HG03025 (cell line): ENCODE measurements at regions not wholly inside any gene's neighbourhood (a gene's known extent, or its start where the extent isn't known, plus 50 kb on each side); places are given as distances from the start of the nearest gene placed in this dataset.
"Not testable (repeated sequence)": the region's sequence is repeated elsewhere in the genome, so short reads cannot be mapped to it uniquely, and the experiment has no call there.

Experiments
- ATAC-seq: cut with Tn5 transposase; IDR thresholded peaks from one replicate; pipeline ENCODE4 v1.9.1; 2021; ENCODE audit warnings: mild to moderate bottlenecking, moderate library complexity; ENCODE audit not compliant: unreplicated experiment, low FRiP score

DNA sequence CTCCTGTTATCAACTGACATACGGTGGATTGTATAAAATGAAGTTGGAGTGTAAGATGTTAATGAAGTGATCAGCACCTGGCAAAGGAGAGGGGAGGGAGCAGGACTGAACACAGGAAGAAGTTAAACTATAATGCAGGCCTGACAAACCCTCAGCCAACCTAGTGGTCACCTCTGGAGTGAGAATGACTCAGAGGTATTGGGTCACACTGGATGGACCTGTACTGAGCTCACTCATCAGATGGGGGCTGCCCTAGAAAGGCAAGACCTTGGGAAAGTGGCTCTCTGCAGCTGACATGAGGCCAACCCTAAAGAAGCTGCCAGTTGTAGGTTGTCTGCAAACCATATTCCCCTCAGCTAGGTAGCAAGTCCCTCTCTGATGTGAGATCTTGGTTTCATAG, 193.3 kb upstream of the HTR1E start:
- ATAC-seq, result no peak

DNA sequence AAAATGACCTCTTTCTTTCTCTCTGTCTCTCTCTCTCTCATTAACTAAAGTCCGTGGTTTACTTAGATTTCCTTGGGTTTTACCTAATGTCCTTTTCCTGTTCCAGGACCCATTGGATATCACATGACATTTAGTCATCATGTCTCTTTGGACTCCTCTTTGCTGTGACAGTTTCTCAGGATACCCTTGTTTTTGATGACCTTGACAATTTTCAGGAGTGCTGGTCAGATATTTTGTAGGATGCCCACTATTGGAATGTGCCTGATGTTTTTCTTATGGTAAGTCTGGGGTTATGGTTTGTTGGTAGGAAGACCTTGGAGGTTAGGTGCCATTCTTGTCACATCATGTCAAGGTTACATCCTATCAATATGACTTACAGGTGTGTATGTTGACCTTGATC, 199.2 kb upstream of the HTR1E start:
- ATAC-seq, result no peak

DNA sequence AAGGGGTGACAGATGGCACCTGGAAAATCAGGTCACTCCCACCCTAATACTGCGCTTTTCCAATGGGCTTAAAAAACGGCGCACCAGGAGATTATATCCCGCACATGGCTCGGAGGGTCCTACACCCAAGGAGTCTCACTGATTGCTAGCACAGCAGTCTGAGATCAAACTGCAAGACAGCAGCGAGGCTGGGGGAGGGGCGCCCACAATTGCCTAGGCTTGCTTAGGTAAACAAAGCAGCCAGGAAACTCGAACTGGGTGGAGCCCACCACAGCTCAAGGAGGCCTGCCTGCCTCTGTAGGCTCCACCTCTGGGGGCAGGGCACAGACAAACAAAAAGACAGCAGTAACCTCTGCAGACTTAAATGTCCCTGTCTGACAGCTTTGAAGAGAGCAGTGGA, 205.7 kb upstream of the HTR1E start:
- ATAC-seq, result not testable (repeated sequence)

DNA sequence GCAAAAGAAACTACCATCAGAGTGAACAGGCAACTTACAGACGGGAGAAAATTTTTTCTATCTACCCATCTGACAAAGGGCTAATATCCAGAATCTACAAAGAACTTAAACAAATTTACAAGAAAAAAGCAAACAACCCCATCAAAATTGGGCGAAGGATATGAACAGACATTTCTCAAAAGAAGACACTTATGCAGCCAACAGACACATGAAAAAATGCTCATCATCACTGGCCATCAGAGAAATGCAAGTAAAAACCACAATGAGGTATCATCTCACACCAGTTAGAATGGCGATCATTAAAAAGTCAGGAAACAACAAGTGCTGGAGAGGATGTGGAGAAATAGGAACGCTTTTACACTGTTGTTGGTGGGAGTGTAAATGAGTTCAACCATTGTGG, 206.6 kb upstream of the HTR1E start:
- ATAC-seq, result not testable (repeated sequence)

DNA sequence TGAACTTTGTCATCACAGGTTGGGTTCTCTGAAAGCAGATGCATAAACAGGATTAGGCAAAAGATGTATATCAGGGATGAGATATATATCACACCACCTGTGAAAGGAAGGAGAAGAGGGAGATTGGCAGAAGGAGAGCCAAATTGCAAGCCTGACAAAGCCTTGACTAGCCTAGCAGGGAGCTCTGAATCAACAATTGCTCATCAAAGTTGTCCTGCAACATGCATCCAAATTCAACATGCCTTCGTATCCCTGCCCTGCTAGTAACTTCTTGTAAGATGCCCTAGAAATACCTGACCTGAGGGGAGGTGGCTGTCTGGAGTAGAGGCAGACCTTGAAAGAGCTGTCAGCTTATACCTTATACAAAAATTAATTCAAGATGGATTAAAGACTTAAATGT, 207.1 kb upstream of the HTR1E start:
- ATAC-seq, result no peak

DNA sequence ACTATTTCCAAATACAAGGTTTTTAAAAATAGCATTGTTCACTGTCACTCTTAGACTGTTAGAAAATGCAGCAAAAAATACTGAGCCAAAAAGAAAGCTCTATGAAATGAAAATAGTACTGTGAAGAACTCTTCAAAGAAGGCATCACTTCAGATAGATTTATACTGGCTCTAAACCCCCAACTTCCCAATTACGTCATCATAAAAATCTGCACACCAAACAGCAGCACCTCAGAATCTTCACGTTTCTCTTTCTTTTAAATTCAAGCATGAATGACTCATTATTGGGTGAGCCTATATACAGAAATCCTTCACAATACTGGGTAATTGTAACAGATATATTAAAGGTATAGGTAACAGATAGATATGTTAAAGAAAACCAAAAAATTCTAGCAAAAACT, 208.4 kb upstream of the HTR1E start:
- no peak for ATAC-seq

DNA sequence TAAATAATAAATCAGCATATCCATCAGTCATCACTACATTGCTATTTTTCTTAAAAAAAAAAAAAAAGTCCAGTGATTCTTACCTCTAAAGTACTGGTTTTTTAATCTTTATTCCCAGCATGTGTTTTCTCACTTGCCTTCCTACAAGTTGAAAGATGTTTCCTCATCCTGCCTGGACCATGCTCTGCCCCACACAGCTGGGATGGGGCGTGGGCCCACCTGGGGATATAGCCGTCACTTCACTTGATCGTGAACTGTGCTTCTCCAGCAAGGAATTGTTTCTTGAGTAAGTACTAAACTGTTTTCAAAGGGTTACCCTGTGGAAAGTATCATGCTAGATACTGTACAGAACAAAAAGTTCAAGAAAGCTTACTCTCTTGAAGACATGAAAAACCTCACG, 212.6 kb upstream of the HTR1E start:
- ATAC-seq, result no peak

DNA sequence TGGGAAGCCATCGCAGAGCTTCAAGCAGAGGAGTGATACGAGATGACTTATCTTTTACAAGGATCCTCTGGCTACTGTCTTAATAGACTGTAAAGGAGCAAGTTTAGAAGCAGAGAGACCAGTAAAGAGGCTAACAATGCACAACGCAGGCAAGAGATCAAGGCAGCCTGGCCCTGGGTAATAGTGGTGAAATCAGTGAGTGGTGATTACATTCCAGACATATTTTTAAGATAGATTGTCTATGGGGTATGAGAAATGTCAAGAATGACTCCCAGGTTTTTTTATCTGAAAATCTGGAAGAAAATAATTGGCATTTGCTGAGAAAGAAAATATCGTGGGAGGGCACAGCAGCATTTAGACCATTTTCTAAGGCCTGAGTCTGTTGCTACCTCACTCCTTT, 213.6 kb upstream of the HTR1E start:
- ATAC-seq, result no peak

DNA sequence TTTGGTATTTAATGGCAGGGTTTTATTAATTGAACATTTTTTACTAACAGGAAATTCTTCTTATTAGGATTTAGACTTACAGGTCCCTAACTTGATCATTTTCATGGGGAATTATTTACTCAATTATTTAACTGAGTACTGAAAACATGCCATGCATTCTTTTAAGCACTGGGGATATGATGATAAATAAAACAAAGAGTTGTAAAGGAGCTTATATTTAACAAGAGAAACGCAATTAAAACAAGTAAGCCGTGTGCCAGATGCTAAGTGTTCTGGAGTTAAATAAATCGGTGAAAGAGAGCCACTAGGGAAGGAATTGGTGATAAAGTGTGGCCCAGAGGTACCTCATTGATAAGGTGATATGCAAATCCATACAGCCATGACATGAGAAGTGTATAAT, 214.2 kb upstream of the HTR1E start:
- ATAC-seq, result no peak

DNA sequence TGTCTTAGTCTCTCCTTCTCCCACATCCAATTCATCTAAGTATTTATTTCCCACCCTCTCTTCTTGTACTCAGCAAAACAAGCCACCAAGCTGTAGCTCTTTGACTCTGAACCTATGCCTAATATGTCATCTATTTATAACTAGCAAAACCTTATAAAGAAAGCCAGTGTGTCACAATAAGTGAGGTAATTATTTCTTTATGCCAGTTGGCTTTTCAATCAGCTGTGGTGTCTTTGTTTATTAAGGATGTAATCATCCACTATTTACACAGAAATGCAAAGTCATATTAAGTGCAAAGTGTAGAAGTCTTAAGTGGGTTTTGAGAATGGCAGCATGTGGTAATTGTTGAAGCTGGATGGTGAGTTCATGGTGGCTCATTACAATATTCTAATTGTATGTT, 215.2 kb upstream of the HTR1E start:
- ATAC-seq, result no peak

DNA sequence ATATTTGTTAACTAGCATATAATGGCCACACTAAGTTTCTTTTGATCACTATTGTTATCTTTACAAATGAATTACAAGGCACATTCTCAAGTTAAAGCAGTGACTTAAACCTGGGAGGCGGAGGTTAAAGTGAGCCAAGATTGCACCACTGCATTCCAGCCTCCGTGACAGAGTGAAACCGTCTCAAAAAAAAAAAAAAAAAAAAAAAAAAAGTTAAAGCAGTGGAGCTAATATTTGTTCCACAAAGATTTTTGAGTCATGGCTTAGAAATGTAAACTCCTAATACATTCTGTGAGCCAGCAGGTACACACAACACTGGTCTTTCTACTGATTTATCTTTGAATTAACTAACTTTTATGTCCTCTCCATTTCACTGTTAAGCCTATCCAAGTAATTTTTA, 221.7 kb upstream of the HTR1E start:
- ATAC-seq, result no peak

DNA sequence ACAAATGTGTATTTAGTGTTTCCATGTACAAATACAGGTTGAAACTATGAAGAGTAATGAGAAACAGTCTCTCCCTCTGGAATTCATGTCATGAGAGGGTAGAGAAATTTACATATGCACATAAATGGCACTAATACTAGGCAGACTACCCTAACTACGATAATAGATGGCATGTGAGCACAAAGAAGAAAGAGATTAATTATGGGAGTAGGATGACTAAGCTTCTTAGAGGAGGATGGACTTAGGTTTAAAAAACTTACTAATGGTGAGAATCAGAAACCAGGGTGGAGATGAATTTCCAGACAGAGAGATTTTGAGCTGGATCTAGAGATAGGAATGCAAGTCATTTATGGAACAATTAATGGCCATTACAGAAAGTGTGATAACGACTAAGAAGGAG, 225.3 kb upstream of the HTR1E start:
- no peak for ATAC-seq

DNA sequence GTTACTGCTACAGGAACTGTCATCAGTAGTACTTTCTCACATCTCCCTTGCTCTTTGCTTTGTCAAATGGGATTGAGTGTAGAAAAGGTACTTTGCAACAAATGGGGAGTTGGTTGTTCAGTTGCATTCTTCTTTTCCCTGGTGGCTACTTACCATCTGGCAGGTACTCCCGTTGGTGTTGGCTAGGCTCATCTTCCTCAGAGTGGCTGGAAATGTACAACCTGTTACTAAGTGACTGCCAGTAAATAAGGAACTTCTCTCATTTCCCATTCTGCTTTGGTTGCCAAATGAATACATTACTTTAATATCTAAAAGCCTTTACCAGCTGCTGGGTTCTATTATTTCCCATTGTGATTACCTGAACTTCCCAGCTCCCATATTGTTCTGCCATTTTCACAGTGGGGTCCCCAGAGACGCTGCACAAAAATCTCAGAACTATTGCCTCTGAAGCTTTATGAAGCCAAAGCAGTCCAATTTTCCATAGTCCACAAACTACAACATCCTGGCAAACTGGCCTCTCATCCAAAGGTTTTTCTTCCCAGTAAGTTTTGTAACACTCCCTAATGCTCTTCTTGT, 229.7 kb upstream of the HTR1E start:
- no peak for ATAC-seq

DNA sequence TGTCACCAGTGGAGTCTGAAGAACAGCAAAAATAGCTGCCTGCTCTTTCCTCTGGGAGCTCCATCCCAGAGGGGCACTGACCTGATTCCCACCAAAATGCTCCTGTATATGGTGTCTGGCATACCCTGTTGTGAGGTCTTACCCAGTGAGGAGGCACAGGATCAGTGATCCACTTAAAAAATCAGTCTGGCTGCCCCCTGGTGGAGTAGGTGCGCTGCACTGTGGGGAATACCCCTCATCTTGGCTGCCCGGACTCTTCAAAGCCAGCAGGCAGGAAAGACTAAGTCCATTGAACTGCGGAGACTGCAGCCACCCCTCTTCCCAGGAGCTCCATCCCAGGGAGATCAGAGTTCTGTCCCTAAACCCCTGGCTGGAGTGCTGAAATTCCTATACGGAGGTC, 230.9 kb upstream of the HTR1E start:
- ATAC-seq, result no peak

DNA sequence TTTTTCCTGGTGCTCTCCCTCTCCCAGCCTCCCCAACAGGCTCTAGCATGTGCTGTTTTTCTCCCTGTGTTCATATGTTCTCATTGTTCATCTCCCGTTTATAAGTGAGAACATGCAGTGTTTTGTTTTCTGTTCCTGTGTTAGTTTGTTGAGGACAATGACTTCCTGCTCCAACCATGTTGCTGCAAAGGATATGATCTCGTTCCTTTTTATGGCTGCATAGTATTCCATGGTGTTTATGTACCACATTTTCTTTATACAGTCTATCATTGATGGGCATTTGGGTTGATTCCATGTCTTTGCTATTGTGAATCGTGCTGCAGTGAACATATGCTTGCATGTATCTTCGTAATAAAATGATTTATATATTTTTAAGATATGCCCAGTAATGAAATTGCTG, 236.1 kb upstream of the HTR1E start:
- not testable (repeated sequence) for ATAC-seq

DNA sequence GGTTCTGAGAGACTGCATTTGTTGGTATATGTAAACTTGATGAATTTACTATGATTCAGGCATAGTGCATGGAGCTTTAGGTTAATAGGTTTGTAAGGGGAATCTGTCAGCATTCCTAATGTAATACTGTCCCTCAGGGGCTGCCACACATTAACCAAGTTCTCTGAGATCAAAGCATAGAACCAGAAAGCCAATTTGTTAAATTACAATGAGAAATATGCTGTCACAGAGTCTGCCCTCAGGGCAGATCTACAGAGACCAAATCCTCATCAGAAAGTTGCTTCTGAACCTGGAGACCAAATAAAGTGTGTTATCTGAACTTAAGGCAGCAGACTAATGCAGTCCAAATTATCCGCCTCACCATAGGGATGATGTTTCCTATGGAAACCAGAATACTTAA, 250.8 kb upstream of the HTR1E start:
- ATAC-seq, result no peak

DNA sequence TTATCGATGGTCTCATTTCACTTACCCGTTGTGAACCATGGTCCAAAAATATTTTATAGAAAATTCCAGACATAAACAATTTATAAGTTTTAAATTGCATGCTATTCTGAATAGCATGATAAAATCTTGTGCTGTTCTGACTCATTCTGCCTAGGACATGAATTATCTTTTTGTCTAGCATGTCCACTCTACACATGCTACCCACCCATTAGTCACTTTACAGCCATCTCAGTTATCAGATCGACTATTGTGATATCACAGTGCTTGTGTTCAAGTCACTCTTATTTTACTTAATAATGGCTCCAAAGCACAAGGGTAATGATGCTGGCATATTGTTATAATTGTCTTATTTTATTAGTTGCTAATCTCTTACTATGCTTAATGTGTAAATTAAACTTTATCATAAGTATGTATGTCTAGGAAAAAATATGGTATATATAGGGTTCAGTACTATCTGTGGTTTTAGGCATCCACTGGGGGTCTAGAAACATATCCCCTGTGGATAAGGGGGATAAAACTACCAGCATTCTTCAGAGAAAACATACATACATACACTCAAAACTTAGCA, 252.0 kb upstream of the HTR1E start:
- ATAC-seq, result no peak

DNA sequence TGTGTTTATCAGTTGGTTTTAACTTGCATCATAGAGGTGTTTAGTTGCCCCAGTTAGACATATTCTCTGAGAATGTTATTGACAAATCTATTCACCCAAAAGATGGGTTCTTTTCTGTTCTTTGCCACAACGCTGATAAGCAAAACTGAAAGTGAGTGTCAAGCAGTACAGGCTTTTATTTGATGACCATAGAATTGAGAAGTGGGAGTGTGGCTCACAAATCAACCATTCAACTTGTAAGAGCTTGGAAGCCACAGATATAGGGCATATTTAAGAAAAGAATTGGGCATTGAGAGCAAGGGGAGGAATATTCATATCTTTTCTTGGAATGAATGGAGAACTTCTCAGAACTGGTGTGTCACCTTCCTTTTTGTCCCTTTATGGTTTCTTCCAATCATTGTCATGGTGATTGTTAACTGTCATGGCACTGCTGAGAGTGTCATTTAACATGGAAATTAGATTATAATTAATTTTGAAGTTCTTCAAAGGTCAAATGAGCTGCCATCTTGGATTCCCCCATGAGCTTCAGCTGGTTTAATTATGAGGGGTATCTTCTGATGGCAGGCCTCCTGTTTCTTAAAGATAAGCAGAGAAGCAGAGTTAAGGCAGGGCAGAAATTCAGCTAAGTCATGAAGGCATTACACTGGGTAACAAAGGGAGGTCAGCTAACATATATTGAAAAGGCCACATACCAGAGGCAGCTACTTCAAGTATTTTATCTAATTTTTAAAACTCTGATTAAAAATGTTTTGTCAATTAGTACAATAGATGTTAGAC, 254.0 kb upstream of the HTR1E start:
- ATAC-seq, result no peak

DNA sequence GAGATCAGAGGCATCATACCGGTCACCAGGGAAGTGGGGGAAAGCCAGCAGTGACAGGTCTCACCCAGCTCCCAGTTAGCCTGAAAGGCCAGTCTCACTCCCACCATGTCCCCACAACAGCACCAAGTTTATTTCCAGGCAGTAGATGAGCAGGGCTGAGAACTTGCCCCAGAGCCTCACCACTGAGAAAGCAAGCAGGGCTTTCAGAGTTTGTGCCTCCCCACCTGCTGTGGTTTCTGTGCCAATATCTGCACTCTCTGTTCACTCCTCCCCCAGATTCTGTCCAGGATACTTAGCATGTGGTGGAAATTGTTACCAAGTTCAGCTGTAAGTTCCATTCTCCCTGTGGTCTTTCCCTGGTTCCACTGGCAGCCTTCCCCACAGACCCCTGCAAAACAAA, 255.0 kb upstream of the HTR1E start:
- no peak for ATAC-seq

DNA sequence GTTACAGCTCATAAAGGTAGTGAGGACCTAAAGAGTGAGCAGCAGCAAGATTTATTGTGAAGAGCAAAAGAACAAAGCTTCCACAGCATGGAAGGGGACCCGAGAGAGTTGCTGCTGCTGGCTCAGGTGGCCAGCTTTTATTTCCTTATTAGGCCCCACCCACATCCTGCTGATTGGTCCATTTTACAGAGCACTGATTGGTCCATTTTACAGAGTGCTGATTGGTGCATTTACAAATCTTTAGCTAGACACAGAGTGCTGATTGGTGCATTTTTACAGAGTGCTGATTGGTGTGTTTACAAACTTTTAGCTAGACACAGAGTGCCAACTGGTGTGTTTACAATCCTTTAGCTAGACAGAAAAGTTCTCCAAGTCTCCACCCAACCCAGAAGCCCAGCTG, 256.2 kb upstream of the HTR1E start:
- not testable (repeated sequence) for ATAC-seq

DNA sequence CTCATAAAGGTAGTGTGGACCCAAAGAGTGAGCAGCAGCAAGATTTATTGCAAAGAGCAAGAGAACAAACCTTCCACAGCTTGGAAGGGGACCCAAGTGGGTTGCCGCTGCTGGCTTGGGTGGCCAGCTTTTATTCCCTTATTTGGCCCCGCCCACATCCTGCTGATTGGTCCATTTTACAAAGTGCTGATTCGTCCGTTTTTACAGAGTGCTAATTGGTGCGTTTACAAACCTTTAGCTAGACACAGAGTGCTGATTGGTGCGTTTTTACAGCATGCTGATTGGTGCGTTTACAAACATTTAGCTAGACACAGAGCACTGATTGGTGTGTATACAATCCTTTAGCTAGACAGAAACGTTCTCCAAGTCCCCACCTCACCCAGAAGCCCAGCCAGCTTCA, 265.2 kb upstream of the HTR1E start:
- not testable (repeated sequence) for ATAC-seq

DNA sequence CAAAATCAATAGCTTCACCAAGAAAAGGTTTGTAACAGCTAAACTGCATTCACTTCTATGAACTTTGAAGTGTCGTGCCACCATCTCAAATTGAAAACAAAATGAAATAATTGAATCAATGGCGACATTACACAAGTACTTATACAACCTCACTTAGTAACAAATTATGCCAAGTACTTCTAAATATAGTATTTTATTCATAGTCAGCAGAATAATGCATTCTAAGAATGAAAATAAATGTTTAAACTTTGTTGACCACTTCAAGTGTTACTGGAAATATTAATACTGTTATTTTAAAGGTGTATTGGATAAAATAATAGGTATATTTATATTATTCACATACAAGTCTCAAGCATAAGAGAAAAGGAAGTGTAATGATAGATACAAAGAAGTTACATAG, 280.1 kb upstream of the HTR1E start:
- ATAC-seq, result no peak
